ENCODE measurements at regions not wholly inside any gene's neighbourhood (a gene's known extent, or its start where the extent isn't known, plus 50 kb on each side); places are given as distances from the start of the nearest gene placed in this dataset.
"Not testable (repeated sequence)": the region's sequence is repeated elsewhere in the genome, so short reads cannot be mapped to it uniquely, and the experiment has no call there.

DNA sequence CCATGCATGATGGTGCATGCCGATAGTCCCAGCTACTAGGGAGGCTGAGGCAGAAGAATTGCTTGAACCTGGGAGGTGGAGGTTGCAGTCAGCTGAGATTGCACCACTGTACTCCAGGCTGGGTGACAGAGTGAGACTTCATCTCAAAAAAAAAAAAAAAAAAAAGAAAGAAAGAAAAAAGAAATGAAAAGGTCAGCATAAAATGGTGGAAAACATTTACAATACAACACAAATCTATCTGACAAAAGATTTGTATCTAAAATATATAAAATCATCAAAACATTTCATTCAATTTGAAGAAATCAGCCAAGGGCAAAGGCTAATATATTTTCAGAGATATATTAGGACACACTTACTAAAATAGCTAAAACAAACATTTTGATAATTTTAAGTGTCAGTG is 683.7 kb downstream of the DACH1 start:
- H3K9me3 ChIP-seq (ENCODE audit: control insufficient read depth in 1 of 2, low read length in 2 of 2); H3K27ac ChIP-seq (ENCODE audit: low read depth, low read length); H3K27me3 ChIP-seq (ENCODE audit: control insufficient read depth in 1 of 2, insufficient read depth in 2 of 2, low read length in 2 of 2); H3K4me1 ChIP-seq (ENCODE audit: control insufficient read depth in 1 of 2, insufficient read depth in 2 of 2, low read length in 2 of 2); H3K4me3 ChIP-seq (ENCODE audit: low read depth in 1 of 2, low read length in 2 of 2); H3K9ac ChIP-seq (ENCODE audit: low read depth in 1 of 2, low read length in 2 of 2); H3K36me3 ChIP-seq (ENCODE audit: control insufficient read depth in 1 of 2, insufficient read depth in 2 of 2, low read length in 2 of 2): not testable (repeated sequence)

GRCh38 chr13:71171740-71172139 is 695.3 kb downstream of the DACH1 start:
- Histone ChIP-seq H3K9me3 (ENCODE audit: control insufficient read depth in 1 of 2, low read length in 2 of 2) (no peaks in the 10 kb centered on the region), H3K4me3 (ENCODE audit: low read depth in 1 of 2, low read length in 2 of 2) (no peak overlapping the region)

DNA sequence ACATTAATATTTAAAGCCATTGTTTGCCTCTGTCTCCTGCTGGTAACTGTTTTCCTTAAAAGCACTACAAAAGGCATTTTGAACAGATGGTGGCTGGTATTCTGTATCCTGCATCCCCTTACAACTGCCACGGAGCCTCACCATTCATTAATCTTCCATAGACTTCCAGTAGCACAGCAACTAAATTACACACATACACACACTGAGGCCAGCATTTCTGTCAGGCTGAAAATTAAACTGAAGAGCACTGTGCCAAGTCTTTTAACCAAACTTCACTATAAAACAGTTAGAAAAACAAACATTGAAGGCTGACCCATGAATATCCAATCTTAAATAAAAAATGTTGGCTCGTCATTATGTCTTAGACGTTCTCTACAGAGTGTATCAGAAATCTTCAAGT is 697.8 kb downstream of the DACH1 start:
- no peaks in the 10 kb centered on the region for H3K27me3 ChIP-seq (ENCODE audit: control insufficient read depth in 1 of 2, insufficient read depth in 2 of 2, low read length in 2 of 2)
- H3K36me3 ChIP-seq (ENCODE audit: control insufficient read depth in 1 of 2, insufficient read depth in 2 of 2, low read length in 2 of 2), result no peaks in the 10 kb centered on the region
- no peak overlapping the region for H3K9ac ChIP-seq (ENCODE audit: low read depth in 1 of 2, low read length in 2 of 2)
- no peak overlapping the region for H3K4me3 ChIP-seq (ENCODE audit: low read depth in 1 of 2, low read length in 2 of 2)
- no peaks in the 10 kb centered on the region for H3K9me3 ChIP-seq (ENCODE audit: control insufficient read depth in 1 of 2, low read length in 2 of 2)
- no peaks in the 10 kb centered on the region for H3K4me1 ChIP-seq (ENCODE audit: control insufficient read depth in 1 of 2, insufficient read depth in 2 of 2, low read length in 2 of 2)
- H3K27ac ChIP-seq (ENCODE audit: low read depth, low read length), result no peak overlapping the region

More at GRCh38 chr13:71171740-71172139, 695.3 kb downstream of the DACH1 start:
- no peaks in the 10 kb centered on the region for H3K4me1 ChIP-seq (ENCODE audit: control insufficient read depth in 1 of 2, insufficient read depth in 2 of 2, low read length in 2 of 2)
- no peak overlapping the region for H3K27ac ChIP-seq (ENCODE audit: low read depth, low read length)
- no peaks in the 10 kb centered on the region for H3K27me3 ChIP-seq (ENCODE audit: control insufficient read depth in 1 of 2, insufficient read depth in 2 of 2, low read length in 2 of 2)
- no peaks in the 10 kb centered on the region for H3K36me3 ChIP-seq (ENCODE audit: control insufficient read depth in 1 of 2, insufficient read depth in 2 of 2, low read length in 2 of 2)
- H3K9ac ChIP-seq (ENCODE audit: low read depth in 1 of 2, low read length in 2 of 2), result no peak overlapping the region

DNA sequence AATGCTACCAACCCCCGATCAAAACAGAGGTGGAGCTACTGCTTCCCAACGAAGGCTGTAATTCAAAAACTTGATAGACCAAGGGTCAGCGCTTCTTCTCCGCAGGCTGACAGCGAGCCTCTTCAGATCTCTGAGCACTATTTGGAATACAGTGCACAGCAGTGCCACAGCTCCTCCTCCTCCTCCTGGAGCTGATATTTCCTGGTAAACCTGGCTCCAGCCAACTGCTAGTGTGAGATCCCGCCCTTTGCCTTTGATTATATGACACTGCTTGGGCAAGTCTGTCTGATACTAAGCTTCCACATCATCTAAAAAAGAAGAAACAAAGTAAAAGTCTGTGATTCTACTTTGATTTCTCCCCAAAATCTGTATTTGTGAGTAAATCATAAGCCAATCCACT is 710.5 kb downstream of the DACH1 start:
- Histone ChIP-seq H3K27ac (ENCODE audit: low read depth, low read length) (no peak overlapping the region), H3K4me3 (ENCODE audit: low read depth in 1 of 2, low read length in 2 of 2) (peak overlapping the region in 1 of 2 donors; percentile 33), H3K9me3 (ENCODE audit: control insufficient read depth in 1 of 2, low read length in 2 of 2) (no peaks in the 10 kb centered on the region), H3K9ac (ENCODE audit: low read depth in 1 of 2, low read length in 2 of 2) (no peak overlapping the region), H3K27me3 (ENCODE audit: control insufficient read depth in 1 of 2, insufficient read depth in 2 of 2, low read length in 2 of 2) (no peaks in the 10 kb centered on the region), H3K36me3 (ENCODE audit: control insufficient read depth in 1 of 2, insufficient read depth in 2 of 2, low read length in 2 of 2) (no peaks in the 10 kb centered on the region), H3K4me1 (ENCODE audit: control insufficient read depth in 1 of 2, insufficient read depth in 2 of 2, low read length in 2 of 2) (peaks cover 3 to 5% of the 10 kb centered on the region in 2 donors)

- Histone ChIP-seq H3K4me1 (ENCODE audit: control insufficient read depth in 1 of 2, insufficient read depth in 2 of 2, low read length in 2 of 2) (peaks cover 5 to 7% of the 10 kb centered on the region in 2 donors), H3K36me3 (ENCODE audit: control insufficient read depth in 1 of 2, insufficient read depth in 2 of 2, low read length in 2 of 2) (no peaks in the 10 kb centered on the region), H3K27ac (ENCODE audit: low read depth, low read length) (no peak overlapping the region), H3K27me3 (ENCODE audit: control insufficient read depth in 1 of 2, insufficient read depth in 2 of 2, low read length in 2 of 2) (no peaks in the 10 kb centered on the region), H3K4me3 (ENCODE audit: low read depth in 1 of 2, low read length in 2 of 2) (peak overlapping the region; percentile 25 to 33), H3K9me3 (ENCODE audit: control insufficient read depth in 1 of 2, low read length in 2 of 2) (no peaks in the 10 kb centered on the region), H3K9ac (ENCODE audit: low read depth in 1 of 2, low read length in 2 of 2) (no peak overlapping the region)
Measured at GRCh38 chr13:71149498-71150363, 717.3 kb downstream of the DACH1 start.

GRCh38 chr13:71149046-71149445 is 718.0 kb downstream of the DACH1 start:
- Histone ChIP-seq H3K36me3 (ENCODE audit: control insufficient read depth in 1 of 2, insufficient read depth in 2 of 2, low read length in 2 of 2) (no peaks in the 10 kb centered on the region), H3K27ac (ENCODE audit: low read depth, low read length) (no peak overlapping the region), H3K4me3 (ENCODE audit: low read depth in 1 of 2, low read length in 2 of 2) (peak overlapping the region; percentile 25 to 33), H3K4me1 (ENCODE audit: control insufficient read depth in 1 of 2, insufficient read depth in 2 of 2, low read length in 2 of 2) (peaks cover 5 to 7% of the 10 kb centered on the region in 2 donors), H3K27me3 (ENCODE audit: control insufficient read depth in 1 of 2, insufficient read depth in 2 of 2, low read length in 2 of 2) (no peaks in the 10 kb centered on the region), H3K9me3 (ENCODE audit: control insufficient read depth in 1 of 2, low read length in 2 of 2) (no peaks in the 10 kb centered on the region), H3K9ac (ENCODE audit: low read depth in 1 of 2, low read length in 2 of 2) (no peak overlapping the region)

DNA sequence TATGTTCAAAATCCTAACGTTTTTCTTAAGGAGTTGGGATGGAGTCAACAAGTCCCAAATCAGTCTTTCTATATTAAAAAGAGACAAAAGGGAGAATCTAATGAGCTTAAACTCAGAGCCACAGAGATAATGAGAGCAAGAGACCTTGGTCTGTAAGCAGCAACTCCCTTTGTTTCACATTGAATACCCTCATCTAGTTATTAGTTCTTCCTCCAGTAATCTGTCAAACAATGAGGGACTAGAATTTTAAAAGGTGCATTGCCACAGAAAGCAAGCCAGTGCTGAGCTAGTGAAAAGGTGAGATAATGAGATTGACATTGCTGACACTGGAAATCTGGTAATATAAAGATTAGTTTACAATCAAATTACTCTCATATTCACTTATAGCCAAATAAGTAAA is 718.6 kb downstream of the DACH1 start:
- peaks cover 5 to 7% of the 10 kb centered on the region in 2 donors for H3K4me1 ChIP-seq (ENCODE audit: control insufficient read depth in 1 of 2, insufficient read depth in 2 of 2, low read length in 2 of 2)
- H3K9me3 ChIP-seq (ENCODE audit: control insufficient read depth in 1 of 2, low read length in 2 of 2), result no peaks in the 10 kb centered on the region
- H3K27me3 ChIP-seq (ENCODE audit: control insufficient read depth in 1 of 2, insufficient read depth in 2 of 2, low read length in 2 of 2), result no peaks in the 10 kb centered on the region
- H3K36me3 ChIP-seq (ENCODE audit: control insufficient read depth in 1 of 2, insufficient read depth in 2 of 2, low read length in 2 of 2), result no peaks in the 10 kb centered on the region
- H3K9ac ChIP-seq (ENCODE audit: low read depth in 1 of 2, low read length in 2 of 2), result no peak overlapping the region
- H3K27ac ChIP-seq (ENCODE audit: low read depth, low read length), result no peak overlapping the region
- no peak overlapping the region for H3K4me3 ChIP-seq (ENCODE audit: low read depth in 1 of 2, low read length in 2 of 2)

- Histone ChIP-seq H3K4me1 (ENCODE audit: control insufficient read depth in 1 of 2, insufficient read depth in 2 of 2, low read length in 2 of 2) (peaks cover 0 to 7% of the 10 kb centered on the region in 2 donors), H3K9ac (ENCODE audit: low read depth in 1 of 2, low read length in 2 of 2) (no peak overlapping the region), H3K9me3 (ENCODE audit: control insufficient read depth in 1 of 2, low read length in 2 of 2) (no peaks in the 10 kb centered on the region), H3K36me3 (ENCODE audit: control insufficient read depth in 1 of 2, insufficient read depth in 2 of 2, low read length in 2 of 2) (no peaks in the 10 kb centered on the region), H3K4me3 (ENCODE audit: low read depth in 1 of 2, low read length in 2 of 2) (no peak overlapping the region), H3K27ac (ENCODE audit: low read depth, low read length) (no peak overlapping the region), H3K27me3 (ENCODE audit: control insufficient read depth in 1 of 2, insufficient read depth in 2 of 2, low read length in 2 of 2) (no peaks in the 10 kb centered on the region)
Measured at GRCh38 chr13:71144883-71145282, 722.1 kb downstream of the DACH1 start.

DNA sequence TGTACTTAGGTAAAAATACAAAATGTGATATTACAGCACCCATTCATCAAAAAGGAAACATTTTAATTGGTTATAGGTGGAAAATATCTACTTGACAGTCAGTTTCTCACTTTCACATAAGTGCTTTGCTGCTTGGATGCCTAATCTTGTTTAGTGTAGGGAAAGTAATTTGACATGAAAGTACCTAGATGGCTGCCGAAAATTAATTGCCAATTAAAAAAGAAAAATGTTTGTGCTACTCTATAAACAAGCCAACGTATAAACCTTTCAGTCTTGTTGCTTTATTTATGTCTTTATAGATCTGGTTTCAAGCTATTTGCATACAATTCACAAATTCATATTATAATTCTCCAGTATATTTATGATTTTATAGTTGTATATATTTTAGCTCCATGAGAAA is 729.9 kb downstream of the DACH1 start:
- H3K36me3 ChIP-seq (ENCODE audit: control insufficient read depth in 1 of 2, insufficient read depth in 2 of 2, low read length in 2 of 2), result no peaks in the 10 kb centered on the region
- no peaks in the 10 kb centered on the region for H3K9me3 ChIP-seq (ENCODE audit: control insufficient read depth in 1 of 2, low read length in 2 of 2)
- no peaks in the 10 kb centered on the region for H3K27me3 ChIP-seq (ENCODE audit: control insufficient read depth in 1 of 2, insufficient read depth in 2 of 2, low read length in 2 of 2)
- no peak overlapping the region for H3K27ac ChIP-seq (ENCODE audit: low read depth, low read length)
- H3K4me1 ChIP-seq (ENCODE audit: control insufficient read depth in 1 of 2, insufficient read depth in 2 of 2, low read length in 2 of 2), result no peaks in the 10 kb centered on the region
- H3K9ac ChIP-seq (ENCODE audit: low read depth in 1 of 2, low read length in 2 of 2), result no peak overlapping the region
- H3K4me3 ChIP-seq (ENCODE audit: low read depth in 1 of 2, low read length in 2 of 2), result no peak overlapping the region

GRCh38 chr13:71124230-71124629 is 742.8 kb downstream of the DACH1 start:
- no peaks in the 10 kb centered on the region for H3K36me3 ChIP-seq (ENCODE audit: control insufficient read depth in 1 of 2, insufficient read depth in 2 of 2, low read length in 2 of 2)
- H3K4me1 ChIP-seq (ENCODE audit: control insufficient read depth in 1 of 2, insufficient read depth in 2 of 2, low read length in 2 of 2), result no peaks in the 10 kb centered on the region
- no peak overlapping the region for H3K9ac ChIP-seq (ENCODE audit: low read depth in 1 of 2, low read length in 2 of 2)
- no peak overlapping the region for H3K27ac ChIP-seq (ENCODE audit: low read depth, low read length)
- no peak overlapping the region for H3K4me3 ChIP-seq (ENCODE audit: low read depth in 1 of 2, low read length in 2 of 2)
- no peaks in the 10 kb centered on the region for H3K9me3 ChIP-seq (ENCODE audit: control insufficient read depth in 1 of 2, low read length in 2 of 2)
- H3K27me3 ChIP-seq (ENCODE audit: control insufficient read depth in 1 of 2, insufficient read depth in 2 of 2, low read length in 2 of 2), result no peaks in the 10 kb centered on the region
